Panc1 (cell line): ENCODE measurements at regions not wholly inside any gene's neighbourhood (a gene's known extent, or its start where the extent isn't known, plus 50 kb on each side); places are given as distances from the start of the nearest gene placed in this dataset.

Source experiments
- ATAC-seq: fragments of 200-7000 bp; cut with Tn5 transposase; 2 replicates; pipeline ENCODE4 v1.9.1; 2020; ENCODE audit warnings: mild to moderate bottlenecking, moderate library complexity
- BruUV-seq: library from RNA; stranded (reverse); fragments of 400-500 nt; replicated peaks from 2 replicates; lab custom pipeline; 2021; lab: Mats Ljungman, UMichigan
- CTCF ChIA-PET: fragments of 300-600 bp; sonication (Branson Sonifier 250); formaldehyde crosslinking; loops from one replicate; lab custom pipeline; 2022; ENCODE audit warnings: antibody characterized with exemption; lab: Charles Lee
- POLR2A ChIA-PET: fragments of 300-600 bp; sonication (Branson Sonifier 250); formaldehyde crosslinking; loops from one replicate; lab custom pipeline; 2022; ENCODE audit warnings: antibody characterized with exemption; lab: Charles Lee
- DNase-seq: peaks from one replicate; pipeline ENCODE4 v3.0.0-alpha.2; 2010; ENCODE audit warnings: low read depth, low spot score
- H3K27ac ChIP-seq: 2 replicates; pipeline ENCODE4 v1.5.1; 2011; ENCODE audit warnings: mild to moderate bottlenecking, low read length, inconsistent platforms
- H3K27me3 ChIP-seq: fragments of 200-500 bp; sonication (Bioruptor generic); 2 replicates; pipeline ENCODE4 v1.6.0; 2014; ENCODE audit warnings: low read length, inconsistent platforms; ENCODE audit not compliant: control insufficient read depth, insufficient read depth
- H3K36me3 ChIP-seq: fragments of 200-500 bp; sonication (Bioruptor generic); 2 replicates; pipeline ENCODE4 v1.5.1; 2014; ENCODE audit warnings: inconsistent platforms, mild to moderate bottlenecking, low read length, moderate library complexity; ENCODE audit not compliant: control insufficient read depth, insufficient read depth
- H3K4me1 ChIP-seq: 2 replicates; pipeline ENCODE4 v1.5.1; 2011; ENCODE audit warnings: inconsistent platforms, mild to moderate bottlenecking, low read length, moderate library complexity; ENCODE audit not compliant: control insufficient read depth, insufficient read depth
- H3K4me3 ChIP-seq, 2 experiments: 2 replicates each; pipeline ENCODE4 v1.5.1; 2011 to 2012; ENCODE audit warnings: low read depth in 2 of 2, low read length in 2 of 2, mild to moderate bottlenecking in 2 of 2, inconsistent platforms in 1 of 2, moderate library complexity in 1 of 2
- H3K9me3 ChIP-seq: fragments of 200-500 bp; sonication (Bioruptor generic); 2 replicates; pipeline ENCODE4 v1.5.1; 2014; ENCODE audit warnings: low read depth, mild to moderate bottlenecking, inconsistent platforms, low read length, moderate library complexity; ENCODE audit not compliant: control insufficient read depth, insufficient read depth
- POLR2AphosphoS5 ChIP-seq: IDR thresholded peaks from 2 replicates; pipeline ENCODE4 v1.6.1; 2012; ENCODE audit warnings: mild to moderate bottlenecking, low read depth, low read length, moderate library complexity
- REST ChIP-seq, 2 experiments: IDR thresholded peaks; 2 replicates each; pipeline ENCODE4 v1.6.1; 2011 to 2012; ENCODE audit warnings: low read depth in 2 of 2, control low read depth in 1 of 2, low read length in 1 of 2, mild to moderate bottlenecking in 1 of 2, moderate library complexity in 1 of 2; ENCODE audit not compliant: insufficient read depth in 1 of 2
- SIN3A ChIP-seq: IDR thresholded peaks from 2 replicates; pipeline ENCODE4 v1.6.1; 2012; ENCODE audit warnings: low read depth, mild to moderate bottlenecking, low read length, moderate library complexity, borderline replicate concordance; ENCODE audit not compliant: insufficient read depth
- TCF7L2 ChIP-seq: IDR thresholded peaks from 2 replicates; pipeline ENCODE4 v1.6.1; 2011; ENCODE audit warnings: mild to moderate bottlenecking, low read depth, low read length, inconsistent platforms
- in situ Hi-C: cut with HindIII; loops from 2 replicates; pipeline ENCODE4 v1.10.0; 2016; ENCODE audit warnings: low sequenced_read_pairs, low pct_unique_long_range_greater_than_20kb
- intact Hi-C: fragments of 100-400 bp; cut with micrococcal nuclease; formaldehyde crosslinking; loops from one replicate; pipeline ENCODE4 v1.10.0; 2022; ENCODE audit not compliant: unreplicated experiment
- TF ChIP-seq, protein P1 (sequence below): fragments of 450-650 bp; IDR thresholded peaks from 2 replicates; pipeline ENCODE4 v1.5.1; 2017; ENCODE audit warnings: mild to moderate bottlenecking

DNA sequence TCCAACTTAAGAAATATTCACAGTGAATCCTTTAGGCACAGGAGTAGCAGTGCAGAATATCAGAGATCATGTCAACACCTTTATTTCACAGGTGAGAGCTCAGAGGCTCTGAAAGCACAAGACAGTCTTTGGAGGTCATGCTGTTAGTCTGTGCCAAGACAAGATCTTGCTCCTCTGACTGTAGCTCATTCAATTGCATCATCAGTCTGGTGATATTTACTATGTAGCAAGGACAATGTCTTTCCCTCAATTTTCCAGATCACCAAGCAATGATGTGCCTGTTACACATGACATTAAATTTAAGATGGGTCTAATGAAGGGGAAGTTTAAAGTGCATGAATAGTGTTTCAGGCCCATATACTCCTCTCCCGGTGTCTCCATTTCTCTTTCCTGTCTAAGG is 277.5 kb downstream of the IL15 start:
- no peak for DNase-seq
- H3K36me3 ChIP-seq: no peaks in the 10 kb centered on the region
- TF ChIP-seq, protein P1, sequence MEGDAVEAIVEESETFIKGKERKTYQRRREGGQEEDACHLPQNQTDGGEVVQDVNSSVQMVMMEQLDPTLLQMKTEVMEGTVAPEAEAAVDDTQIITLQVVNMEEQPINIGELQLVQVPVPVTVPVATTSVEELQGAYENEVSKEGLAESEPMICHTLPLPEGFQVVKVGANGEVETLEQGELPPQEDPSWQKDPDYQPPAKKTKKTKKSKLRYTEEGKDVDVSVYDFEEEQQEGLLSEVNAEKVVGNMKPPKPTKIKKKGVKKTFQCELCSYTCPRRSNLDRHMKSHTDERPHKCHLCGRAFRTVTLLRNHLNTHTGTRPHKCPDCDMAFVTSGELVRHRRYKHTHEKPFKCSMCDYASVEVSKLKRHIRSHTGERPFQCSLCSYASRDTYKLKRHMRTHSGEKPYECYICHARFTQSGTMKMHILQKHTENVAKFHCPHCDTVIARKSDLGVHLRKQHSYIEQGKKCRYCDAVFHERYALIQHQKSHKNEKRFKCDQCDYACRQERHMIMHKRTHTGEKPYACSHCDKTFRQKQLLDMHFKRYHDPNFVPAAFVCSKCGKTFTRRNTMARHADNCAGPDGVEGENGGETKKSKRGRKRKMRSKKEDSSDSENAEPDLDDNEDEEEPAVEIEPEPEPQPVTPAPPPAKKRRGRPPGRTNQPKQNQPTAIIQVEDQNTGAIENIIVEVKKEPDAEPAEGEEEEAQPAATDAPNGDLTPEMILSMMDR: no peak
- TF ChIP-seq SIN3A (no peak), REST (IDR thresholded peaks at IDR 0.05; ENCODE audit: insufficient read depth in 1 of 2, low read depth in 2 of 2, low read length in 1 of 2) (no peak), POLR2AphosphoS5 (no peak), TCF7L2 (no peak)
- no peak for ATAC-seq
- H3K4me1 ChIP-seq: no peaks in the 10 kb centered on the region
- no TSS peak for BruUV-seq
- H3K9me3 ChIP-seq: no peaks in the 10 kb centered on the region
- POLR2A ChIA-PET: no interaction called here
- H3K27me3 ChIP-seq: no peaks in the 10 kb centered on the region
- intact Hi-C loops (no loop called here), in situ Hi-C loops (no loop called here)
- CTCF ChIA-PET: no interaction called here
- no peak overlapping the region for H3K4me3 ChIP-seq
- no peak overlapping the region for H3K27ac ChIP-seq

- Histone ChIP-seq H3K4me3 (no peak overlapping the region), H3K27me3 (no peaks in the 10 kb centered on the region), H3K27ac (no peak overlapping the region), H3K36me3 (no peaks in the 10 kb centered on the region), H3K4me1 (no peaks in the 10 kb centered on the region), H3K9me3 (no peaks in the 10 kb centered on the region)
- intact Hi-C loops: no loop called here
- ChIA-PET POLR2A (no interaction called here), CTCF (no interaction called here)
- in situ Hi-C loops: no loop called here
- ATAC-seq: no peak
- no peak for DNase-seq
- no TSS peak for BruUV-seq
- TF ChIP-seq TCF7L2: no peak
- no peak for TF ChIP-seq SIN3A
- TF ChIP-seq, protein P1: no peak
- no peak for TF ChIP-seq REST (IDR thresholded peaks at IDR 0.05; ENCODE audit: insufficient read depth in 1 of 2, low read depth in 2 of 2, low read length in 1 of 2)
- no peak for TF ChIP-seq POLR2AphosphoS5
Measured at GRCh38 chr4:141914746-141915145, 278.4 kb downstream of the IL15 start.
